BJ (cell line): ENCODE measurements at regions not wholly inside any gene's neighbourhood (a gene's known extent, or its start where the extent isn't known, plus 50 kb on each side); places are given as distances from the start of the nearest gene placed in this dataset.

ENCODE experiments used
- CTCF ChIA-PET: fragments of 350-600 bp; formaldehyde crosslinking; extraction: SDS; loops from one replicate; lab custom pipeline; 2021; ENCODE audit warnings: antibody characterized with exemption, inconsistent platforms; lab: Yijun Ruan, JAX
- POLR2A ChIA-PET: fragments of 300-600 bp; sonication (Branson Sonifier 250); formaldehyde crosslinking; extraction: SDS; loops from one replicate; lab custom pipeline; 2021; ENCODE audit warnings: antibody characterized with exemption; lab: Charles Lee
- DNase-seq: peaks from one replicate; pipeline ENCODE4 v3.0.0-alpha.2; 2011; ENCODE audit warnings: low read depth
- H3K27me3 ChIP-seq: 2 replicates; pipeline ENCODE4 v1.6.0; 2011; ENCODE audit warnings: low read length; ENCODE audit not compliant: control insufficient read depth, insufficient read depth
- H3K36me3 ChIP-seq: 2 replicates; pipeline ENCODE4 v1.5.1; 2011; ENCODE audit warnings: low read length; ENCODE audit not compliant: control insufficient read depth, insufficient read depth
- H3K4me3 ChIP-seq: 2 replicates; pipeline ENCODE4 v1.5.1; 2011; ENCODE audit warnings: low read depth, mild to moderate bottlenecking, control low read depth, low read length
- TF ChIP-seq, protein P1 (sequence below): IDR thresholded peaks from 2 replicates; pipeline ENCODE4 v1.5.1; 2011; ENCODE audit warnings: low read depth, mild to moderate bottlenecking, control low read depth, inconsistent platforms, low read length, moderate library complexity; ENCODE audit not compliant: insufficient read depth

DNA sequence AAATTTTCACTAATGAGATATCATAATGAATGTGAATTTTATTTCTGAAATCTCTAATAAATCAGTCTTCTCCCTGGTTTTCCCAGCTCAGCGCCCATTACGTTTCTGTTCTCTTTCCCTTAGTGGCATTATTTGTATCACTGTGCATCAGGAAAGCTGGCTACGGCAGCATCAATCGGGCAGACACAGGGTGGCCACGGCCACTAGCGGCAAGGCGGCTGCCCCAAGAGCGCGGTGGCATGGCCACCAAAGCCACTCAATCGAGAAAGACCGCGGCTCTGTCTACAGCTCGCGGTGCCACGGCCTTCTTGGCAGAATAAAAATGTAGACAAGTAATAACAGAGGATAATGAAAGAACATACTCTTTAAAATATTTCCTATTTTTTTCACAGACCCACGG lies 168.0 kb downstream of the RPIA start:
- no peak for DNase-seq
- ChIA-PET CTCF (interaction anchor here (1.4 kb wide), 2 partner anchors 14 to 21 kb away, joined by 7 to 8 read pairs; no protein-coding TSS in a partner anchor), POLR2A (no interaction called here)
- Histone ChIP-seq H3K4me3 (no peak overlapping the region), H3K27me3 (no peaks in the 10 kb centered on the region), H3K36me3 (no peaks in the 10 kb centered on the region)
- TF ChIP-seq, protein P1, sequence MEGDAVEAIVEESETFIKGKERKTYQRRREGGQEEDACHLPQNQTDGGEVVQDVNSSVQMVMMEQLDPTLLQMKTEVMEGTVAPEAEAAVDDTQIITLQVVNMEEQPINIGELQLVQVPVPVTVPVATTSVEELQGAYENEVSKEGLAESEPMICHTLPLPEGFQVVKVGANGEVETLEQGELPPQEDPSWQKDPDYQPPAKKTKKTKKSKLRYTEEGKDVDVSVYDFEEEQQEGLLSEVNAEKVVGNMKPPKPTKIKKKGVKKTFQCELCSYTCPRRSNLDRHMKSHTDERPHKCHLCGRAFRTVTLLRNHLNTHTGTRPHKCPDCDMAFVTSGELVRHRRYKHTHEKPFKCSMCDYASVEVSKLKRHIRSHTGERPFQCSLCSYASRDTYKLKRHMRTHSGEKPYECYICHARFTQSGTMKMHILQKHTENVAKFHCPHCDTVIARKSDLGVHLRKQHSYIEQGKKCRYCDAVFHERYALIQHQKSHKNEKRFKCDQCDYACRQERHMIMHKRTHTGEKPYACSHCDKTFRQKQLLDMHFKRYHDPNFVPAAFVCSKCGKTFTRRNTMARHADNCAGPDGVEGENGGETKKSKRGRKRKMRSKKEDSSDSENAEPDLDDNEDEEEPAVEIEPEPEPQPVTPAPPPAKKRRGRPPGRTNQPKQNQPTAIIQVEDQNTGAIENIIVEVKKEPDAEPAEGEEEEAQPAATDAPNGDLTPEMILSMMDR: no peak

DNA sequence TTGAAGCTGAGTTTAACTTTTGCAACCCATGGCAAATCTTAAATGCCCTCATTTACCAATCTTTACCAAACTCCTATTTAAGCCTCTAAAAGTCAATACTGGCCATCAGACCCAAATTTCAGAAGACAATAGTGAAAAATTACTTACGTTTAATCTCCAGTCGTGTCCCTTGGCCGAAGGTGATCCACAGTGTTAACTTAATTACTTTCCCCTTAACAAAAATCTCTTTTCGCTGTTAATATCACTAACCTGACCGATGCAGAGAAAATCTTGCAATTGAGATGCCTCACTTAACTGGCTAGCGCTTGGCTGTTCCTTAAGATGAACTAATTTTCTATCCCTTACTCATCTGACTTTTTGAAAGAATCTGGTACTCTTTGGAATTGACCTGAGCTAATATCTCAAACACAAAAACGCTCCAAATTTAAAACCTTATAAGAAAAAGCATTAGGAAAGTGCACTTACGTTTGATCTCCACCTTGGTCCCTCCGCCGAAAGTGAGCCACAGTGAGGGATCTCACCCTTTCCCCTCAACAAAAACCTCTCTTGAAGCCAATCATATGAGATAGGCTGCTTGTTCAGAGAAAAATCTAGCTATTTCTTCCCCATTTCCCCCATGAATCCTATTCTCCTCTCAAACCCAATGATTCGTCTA lies 169.1 kb downstream of the RPIA start:
- POLR2A ChIA-PET: no interaction called here
- no peak for DNase-seq
- Histone ChIP-seq H3K36me3 (no peaks in the 10 kb centered on the region), H3K4me3 (no peak overlapping the region), H3K27me3 (no peaks in the 10 kb centered on the region)
- CTCF ChIA-PET: interaction anchor here (1.4 to 2.6 kb wide), 3 partner anchors 12 to 20 kb away, joined by 6 to 10 read pairs (median 8); no protein-coding TSS in a partner anchor
- TF ChIP-seq, protein P1: no peak

DNA sequence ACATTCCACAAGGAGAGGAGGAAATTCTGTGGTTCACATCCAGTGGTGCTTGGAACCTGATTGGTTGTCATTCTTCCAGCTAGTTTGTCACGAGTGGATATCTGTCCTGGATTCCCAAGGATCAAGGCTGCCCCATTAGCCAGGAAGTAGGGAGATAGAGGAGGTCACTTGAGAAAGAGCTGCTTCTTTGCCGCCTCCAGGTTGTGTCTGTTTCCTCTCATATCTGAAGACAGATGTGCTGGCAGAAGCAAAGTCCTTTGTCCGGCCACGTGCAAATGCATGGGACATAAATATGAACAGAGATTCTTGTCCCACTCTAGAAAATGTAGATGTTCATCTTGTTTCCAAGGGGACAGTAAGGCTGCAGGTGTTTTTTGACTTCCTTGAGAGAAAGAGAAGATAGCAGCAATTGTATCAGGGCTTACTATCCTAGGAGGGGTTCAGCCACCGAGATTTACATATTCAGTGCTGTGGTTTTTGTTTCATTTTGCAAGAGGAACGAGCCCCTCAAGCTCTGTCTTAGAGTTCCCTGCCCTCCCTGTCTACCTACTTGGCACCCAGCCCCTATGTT lies 174.4 kb downstream of the RPIA start:
- no peak for DNase-seq

DNA sequence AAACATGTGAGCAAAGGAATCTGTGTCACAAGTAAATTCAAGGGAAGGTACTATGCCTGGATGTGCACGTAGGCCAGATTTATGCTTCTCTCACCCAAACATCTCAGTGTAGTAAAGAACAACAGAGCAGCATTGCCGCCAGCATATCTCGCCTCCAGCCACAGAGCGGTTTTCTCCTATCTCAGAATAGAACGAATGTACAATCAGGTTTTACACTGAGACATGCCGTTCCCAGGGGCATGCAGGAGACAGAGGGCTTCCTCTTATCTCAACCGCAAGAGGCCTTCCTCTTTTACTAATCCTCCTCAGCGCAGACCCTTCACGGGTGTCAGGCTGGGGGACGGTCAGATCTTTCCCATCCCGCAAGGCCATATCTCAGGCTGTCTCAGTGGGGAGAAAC lies 175.3 kb downstream of the RPIA start:
- no peak for DNase-seq
- no peaks in the 10 kb centered on the region for H3K27me3 ChIP-seq
- TF ChIP-seq, protein P1: no peak
- CTCF ChIA-PET: no interaction called here
- H3K36me3 ChIP-seq: no peaks in the 10 kb centered on the region
- no peak overlapping the region for H3K4me3 ChIP-seq
- POLR2A ChIA-PET: no interaction called here

More for the DNA sequence above, 174.4 kb downstream of the RPIA start:
- ChIA-PET CTCF (interaction anchor here (1.6 to 2.0 kb wide), 2 partner anchors 8 to 14 kb away, joined by 5 to 10 read pairs; no protein-coding TSS in a partner anchor), POLR2A (no interaction called here)
- TF ChIP-seq, protein P1: no peak
- Histone ChIP-seq H3K4me3 (no peak overlapping the region), H3K36me3 (no peaks in the 10 kb centered on the region), H3K27me3 (no peaks in the 10 kb centered on the region)

DNA sequence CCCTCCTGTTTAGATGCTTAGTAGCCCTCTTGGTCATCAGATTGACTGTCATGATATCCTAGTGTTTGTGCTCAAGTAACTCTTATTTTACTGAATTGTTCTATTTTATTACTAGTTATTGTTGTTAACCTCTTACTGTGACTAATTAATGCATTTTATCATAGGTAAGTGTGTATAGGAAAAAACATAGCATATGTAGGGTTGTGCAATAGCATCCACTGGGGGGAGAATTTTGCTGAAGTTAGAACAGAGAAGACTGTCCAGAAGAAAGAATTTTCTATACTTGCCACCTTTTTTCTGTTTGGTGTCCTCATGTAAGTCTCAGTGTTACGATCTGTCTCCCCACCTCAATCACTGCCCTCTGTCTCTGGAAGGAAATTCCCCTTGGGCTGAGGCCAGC lies 177.4 kb downstream of the RPIA start:
- POLR2A ChIA-PET: no interaction called here
- CTCF ChIA-PET: no interaction called here
- Histone ChIP-seq H3K27me3 (no peaks in the 10 kb centered on the region), H3K4me3 (no peak overlapping the region), H3K36me3 (no peaks in the 10 kb centered on the region)
- TF ChIP-seq, protein P1: no peak
- DNase-seq: no peak
